ENCODE measurements at regions not wholly inside any gene's neighbourhood (a gene's known extent, or its start where the extent isn't known, plus 50 kb on each side); places are given as distances from the start of the nearest gene placed in this dataset.

DNA sequence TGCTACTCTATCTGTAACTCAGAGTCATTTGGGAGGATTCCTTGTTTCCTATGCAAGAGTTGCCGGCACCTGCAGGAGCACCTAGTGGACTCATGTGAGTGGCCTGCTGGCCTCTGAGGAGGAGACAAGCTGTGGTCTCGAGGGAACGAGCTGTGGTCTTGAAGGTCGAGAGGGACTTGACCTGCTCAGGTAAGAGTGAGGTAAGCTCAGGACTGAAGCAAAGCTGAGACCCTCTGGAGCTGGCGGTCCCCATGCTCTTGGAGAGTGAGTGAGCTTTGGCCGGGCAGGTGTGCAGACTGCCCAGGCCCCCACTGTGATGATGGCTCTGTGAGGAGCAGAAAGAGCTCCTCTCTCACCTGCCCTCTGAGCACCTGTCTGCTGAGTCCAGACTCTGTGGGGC, 214.3 kb downstream of the MYLK4 start:
- Histone ChIP-seq H3K27me3 (ENCODE audit: control insufficient read depth, insufficient read depth, low read length) (no peaks in the 10 kb centered on the region; the same call in 1 of the 2 replicates), H3K27ac (ENCODE audit: low read length) (no peak overlapping the region), H3K4me1 (ENCODE audit: control insufficient read depth, insufficient read depth, low read length) (no peaks in the 10 kb centered on the region), H3K9me3 (ENCODE audit: control insufficient read depth, insufficient read depth, low read depth, low read length) (no peaks in the 10 kb centered on the region), H3K4me3 (ENCODE audit: low read depth in 2 of 2, low read length in 2 of 2) (no peak overlapping the region), H3K36me3 (ENCODE audit: control insufficient read depth, insufficient read depth, low read length) (no peaks in the 10 kb centered on the region)
- intact Hi-C loops (cut with micrococcal nuclease; ENCODE audit: unreplicated experiment) (no loop called here), in situ Hi-C loops (cut with HindIII; ENCODE audit: low pct_unique_long_range_greater_than_20kb, low sequenced_read_pairs) (no loop called here)
- ChIA-PET POLR2A (no interaction called here), CTCF (no interaction called here)
- no TSS peak for BruUV-seq (replicated peaks)
- DNase-seq (ENCODE audit: low read depth, low spot score), result no peak
- no peak for ATAC-seq
- TF ChIP-seq, protein P1, sequence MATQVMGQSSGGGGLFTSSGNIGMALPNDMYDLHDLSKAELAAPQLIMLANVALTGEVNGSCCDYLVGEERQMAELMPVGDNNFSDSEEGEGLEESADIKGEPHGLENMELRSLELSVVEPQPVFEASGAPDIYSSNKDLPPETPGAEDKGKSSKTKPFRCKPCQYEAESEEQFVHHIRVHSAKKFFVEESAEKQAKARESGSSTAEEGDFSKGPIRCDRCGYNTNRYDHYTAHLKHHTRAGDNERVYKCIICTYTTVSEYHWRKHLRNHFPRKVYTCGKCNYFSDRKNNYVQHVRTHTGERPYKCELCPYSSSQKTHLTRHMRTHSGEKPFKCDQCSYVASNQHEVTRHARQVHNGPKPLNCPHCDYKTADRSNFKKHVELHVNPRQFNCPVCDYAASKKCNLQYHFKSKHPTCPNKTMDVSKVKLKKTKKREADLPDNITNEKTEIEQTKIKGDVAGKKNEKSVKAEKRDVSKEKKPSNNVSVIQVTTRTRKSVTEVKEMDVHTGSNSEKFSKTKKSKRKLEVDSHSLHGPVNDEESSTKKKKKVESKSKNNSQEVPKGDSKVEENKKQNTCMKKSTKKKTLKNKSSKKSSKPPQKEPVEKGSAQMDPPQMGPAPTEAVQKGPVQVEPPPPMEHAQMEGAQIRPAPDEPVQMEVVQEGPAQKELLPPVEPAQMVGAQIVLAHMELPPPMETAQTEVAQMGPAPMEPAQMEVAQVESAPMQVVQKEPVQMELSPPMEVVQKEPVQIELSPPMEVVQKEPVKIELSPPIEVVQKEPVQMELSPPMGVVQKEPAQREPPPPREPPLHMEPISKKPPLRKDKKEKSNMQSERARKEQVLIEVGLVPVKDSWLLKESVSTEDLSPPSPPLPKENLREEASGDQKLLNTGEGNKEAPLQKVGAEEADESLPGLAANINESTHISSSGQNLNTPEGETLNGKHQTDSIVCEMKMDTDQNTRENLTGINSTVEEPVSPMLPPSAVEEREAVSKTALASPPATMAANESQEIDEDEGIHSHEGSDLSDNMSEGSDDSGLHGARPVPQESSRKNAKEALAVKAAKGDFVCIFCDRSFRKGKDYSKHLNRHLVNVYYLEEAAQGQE (IDR thresholded peaks at IDR 0.05; ENCODE audit: insufficient read depth in 1 of 2, low read depth in 2 of 2, low read length in 1 of 2), result no peak
- TF ChIP-seq TCF7L2 (IDR thresholded peaks at IDR 0.05; ENCODE audit: low read depth, low read length) (no peak), POLR2AphosphoS5 (IDR thresholded peaks at IDR 0.05; ENCODE audit: low read depth, low read length) (no peak), SIN3A (IDR thresholded peaks at IDR 0.05; ENCODE audit: borderline replicate concordance, insufficient read depth, low read depth, low read length) (no peak)
- TF ChIP-seq, protein P2, sequence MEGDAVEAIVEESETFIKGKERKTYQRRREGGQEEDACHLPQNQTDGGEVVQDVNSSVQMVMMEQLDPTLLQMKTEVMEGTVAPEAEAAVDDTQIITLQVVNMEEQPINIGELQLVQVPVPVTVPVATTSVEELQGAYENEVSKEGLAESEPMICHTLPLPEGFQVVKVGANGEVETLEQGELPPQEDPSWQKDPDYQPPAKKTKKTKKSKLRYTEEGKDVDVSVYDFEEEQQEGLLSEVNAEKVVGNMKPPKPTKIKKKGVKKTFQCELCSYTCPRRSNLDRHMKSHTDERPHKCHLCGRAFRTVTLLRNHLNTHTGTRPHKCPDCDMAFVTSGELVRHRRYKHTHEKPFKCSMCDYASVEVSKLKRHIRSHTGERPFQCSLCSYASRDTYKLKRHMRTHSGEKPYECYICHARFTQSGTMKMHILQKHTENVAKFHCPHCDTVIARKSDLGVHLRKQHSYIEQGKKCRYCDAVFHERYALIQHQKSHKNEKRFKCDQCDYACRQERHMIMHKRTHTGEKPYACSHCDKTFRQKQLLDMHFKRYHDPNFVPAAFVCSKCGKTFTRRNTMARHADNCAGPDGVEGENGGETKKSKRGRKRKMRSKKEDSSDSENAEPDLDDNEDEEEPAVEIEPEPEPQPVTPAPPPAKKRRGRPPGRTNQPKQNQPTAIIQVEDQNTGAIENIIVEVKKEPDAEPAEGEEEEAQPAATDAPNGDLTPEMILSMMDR (IDR thresholded peaks at IDR 0.05), result no peak

DNA sequence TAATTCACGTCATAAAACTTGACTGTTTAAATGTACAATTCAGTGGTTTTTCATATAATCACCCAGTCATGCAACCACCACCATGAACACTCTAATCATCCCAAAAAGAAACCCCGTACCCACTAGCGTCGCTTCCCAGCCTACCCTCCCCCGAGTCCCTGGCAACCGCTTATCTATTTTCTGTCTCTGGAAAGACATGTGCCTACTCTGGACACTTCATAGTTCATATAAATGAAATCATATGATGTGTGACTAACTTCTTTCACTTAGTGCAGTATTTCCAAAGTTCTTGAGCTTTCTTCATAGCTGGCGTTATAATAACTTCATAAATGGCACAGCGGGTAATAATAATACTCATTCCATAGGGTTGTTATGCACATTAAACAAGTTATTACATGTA, 215.2 kb downstream of the MYLK4 start:
- TF ChIP-seq, protein P2 (IDR thresholded peaks at IDR 0.05), result no peak
- TF ChIP-seq POLR2AphosphoS5 (IDR thresholded peaks at IDR 0.05; ENCODE audit: low read depth, low read length), result no peak
- TF ChIP-seq TCF7L2 (IDR thresholded peaks at IDR 0.05; ENCODE audit: low read depth, low read length), result no peak
- TF ChIP-seq, protein P1 (IDR thresholded peaks at IDR 0.05; ENCODE audit: insufficient read depth in 1 of 2, low read depth in 2 of 2, low read length in 1 of 2), result no peak
- TF ChIP-seq SIN3A (IDR thresholded peaks at IDR 0.05; ENCODE audit: borderline replicate concordance, insufficient read depth, low read depth, low read length), result no peak
- no TSS peak for BruUV-seq (replicated peaks)
- in situ Hi-C loops (cut with HindIII; ENCODE audit: low pct_unique_long_range_greater_than_20kb, low sequenced_read_pairs) (no loop called here), intact Hi-C loops (cut with micrococcal nuclease; ENCODE audit: unreplicated experiment) (no loop called here)
- ChIA-PET CTCF (no interaction called here), POLR2A (no interaction called here)
- Histone ChIP-seq H3K4me3 (ENCODE audit: low read depth in 2 of 2, low read length in 2 of 2) (no peak overlapping the region), H3K4me1 (ENCODE audit: control insufficient read depth, insufficient read depth, low read length) (no peaks in the 10 kb centered on the region), H3K9me3 (ENCODE audit: control insufficient read depth, insufficient read depth, low read depth, low read length) (no peaks in the 10 kb centered on the region), H3K27ac (ENCODE audit: low read length) (no peak overlapping the region), H3K27me3 (ENCODE audit: control insufficient read depth, insufficient read depth, low read length) (no peaks in the 10 kb centered on the region; the same call in 1 of the 2 replicates), H3K36me3 (ENCODE audit: control insufficient read depth, insufficient read depth, low read length) (no peaks in the 10 kb centered on the region)
- DNase-seq (ENCODE audit: low read depth, low spot score), result no peak
- no peak for ATAC-seq

Measured in Panc1 (cell line).